Fibroblast of lung (primary cell): ENCODE measurements at regions not wholly inside any gene's neighbourhood (a gene's known extent, or its start where the extent isn't known, plus 50 kb on each side); places are given as distances from the start of the nearest gene placed in this dataset.

Experiments
- DNase-seq, 2 donors: peaks; one replicate each; pipeline versions ENCODE4 v3.0.0 to v3.0.0-alpha.2; 2010; ENCODE audit warnings: low read depth in 2 of 2
- H2AFZ ChIP-seq: 2 replicates; pipeline ENCODE4 v1.5.1; 2012; ENCODE audit warnings: low read length, control low read depth, inconsistent platforms
- H3K27ac ChIP-seq: 2 replicates; pipeline ENCODE4 v1.5.1; 2011; ENCODE audit warnings: low read length, control low read depth; ENCODE audit not compliant: insufficient read depth
- H3K27me3 ChIP-seq: 2 replicates; pipeline ENCODE4 v1.5.1; 2011; ENCODE audit warnings: mild to moderate bottlenecking, low read length; ENCODE audit not compliant: control insufficient read depth, insufficient read depth
- H3K36me3 ChIP-seq: 2 replicates; pipeline ENCODE4 v1.5.1; 2011; ENCODE audit warnings: low read length; ENCODE audit not compliant: control insufficient read depth, insufficient read depth
- H3K4me1 ChIP-seq: 2 replicates; pipeline ENCODE4 v1.5.1; 2011; ENCODE audit warnings: low read length; ENCODE audit not compliant: control insufficient read depth, insufficient read depth; ENCODE audit errors: extremely low read depth
- H3K4me2 ChIP-seq: 2 replicates; pipeline ENCODE4 v1.5.1; 2011; ENCODE audit warnings: low read length, control low read depth; ENCODE audit not compliant: insufficient read depth; ENCODE audit errors: extremely low read depth
- H3K4me3 ChIP-seq, 4 experiments: fragments of 200-600 bp in 1 of 4; sonication (generic) in 1 of 4; replicated peaks in 1 of 4; 2 replicates each; pipeline ENCODE4 v1.5.1; 2011 to 2016; ENCODE audit warnings: low read length in 4 of 4, low read depth in 3 of 4, mild to moderate bottlenecking in 3 of 4, control low read depth in 2 of 4, inconsistent platforms in 1 of 4, mixed read lengths in 1 of 4; ENCODE audit not compliant: insufficient read depth in 1 of 4; ENCODE audit errors: control extremely low read depth in 1 of 4
- H3K79me2 ChIP-seq: 2 replicates; pipeline ENCODE4 v1.5.1; 2012; ENCODE audit warnings: mild to moderate bottlenecking, low read length, inconsistent platforms; ENCODE audit not compliant: control insufficient read depth, insufficient read depth
- H3K9ac ChIP-seq: 2 replicates; pipeline ENCODE4 v1.5.1; 2011; ENCODE audit warnings: mild to moderate bottlenecking, low read length, control low read depth; ENCODE audit not compliant: insufficient read depth
- H3K9me3 ChIP-seq: 2 replicates; pipeline ENCODE4 v1.5.1; 2012; ENCODE audit warnings: low read depth, low read length; ENCODE audit not compliant: control insufficient read depth, insufficient read depth
- H4K20me1 ChIP-seq: 2 replicates; pipeline ENCODE4 v1.5.1; 2011; ENCODE audit warnings: low read length; ENCODE audit not compliant: control insufficient read depth, insufficient read depth; ENCODE audit errors: extremely low read depth
- EZH2 ChIP-seq: IDR thresholded peaks from 2 replicates; pipeline ENCODE4 v1.5.1; 2012; ENCODE audit warnings: low read length, control low read depth, mild to moderate bottlenecking; ENCODE audit errors: missing control alignments
- TF ChIP-seq, protein P1 (sequence below), 2 donors: IDR thresholded peaks in 1 of 2; conservative IDR thresholded peaks in 1 of 2; 1 replicate in 1 of 2; 2 replicates in 1 of 2; pipeline ENCODE4 v1.5.1; 2011 to 2012; ENCODE audit warnings: low read length in 2 of 2, control low read depth in 1 of 2, inconsistent platforms in 1 of 2, low read depth in 1 of 2, mild to moderate bottlenecking in 1 of 2

DNA sequence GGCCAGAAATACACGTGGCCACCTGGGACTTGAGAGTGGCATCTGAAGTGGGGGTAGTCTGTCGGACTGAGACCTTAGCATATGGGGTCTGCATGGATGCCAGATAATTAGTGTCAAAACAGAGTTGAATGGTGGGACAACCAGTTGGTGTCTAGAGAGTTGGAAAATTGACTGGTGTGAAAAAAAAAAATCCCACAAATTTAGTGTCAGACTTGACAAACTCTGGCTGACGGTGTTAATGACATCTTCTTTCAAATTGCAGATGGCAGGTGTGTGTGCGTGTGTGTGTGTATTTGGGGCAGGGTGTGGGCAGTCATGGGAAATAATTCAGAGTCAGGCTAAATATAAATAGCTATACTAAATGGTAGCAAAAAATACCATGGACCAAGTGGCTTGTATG lies 365.4 kb upstream of the RGPD4 start:
- no peak for DNase-seq
- Histone ChIP-seq H3K27me3 (no peaks in the 10 kb centered on the region), H3K9me3 (no peaks in the 10 kb centered on the region), H3K4me3 (no peak overlapping the region), H3K4me2 (no peak overlapping the region), H3K36me3 (no peaks in the 10 kb centered on the region), H4K20me1 (no peaks in the 10 kb centered on the region), H2AFZ (no peak overlapping the region), H3K79me2 (no peaks in the 10 kb centered on the region), H3K9ac (no peak overlapping the region), H3K4me1 (no peaks in the 10 kb centered on the region), H3K27ac (no peak overlapping the region)
- TF ChIP-seq, protein P1, sequence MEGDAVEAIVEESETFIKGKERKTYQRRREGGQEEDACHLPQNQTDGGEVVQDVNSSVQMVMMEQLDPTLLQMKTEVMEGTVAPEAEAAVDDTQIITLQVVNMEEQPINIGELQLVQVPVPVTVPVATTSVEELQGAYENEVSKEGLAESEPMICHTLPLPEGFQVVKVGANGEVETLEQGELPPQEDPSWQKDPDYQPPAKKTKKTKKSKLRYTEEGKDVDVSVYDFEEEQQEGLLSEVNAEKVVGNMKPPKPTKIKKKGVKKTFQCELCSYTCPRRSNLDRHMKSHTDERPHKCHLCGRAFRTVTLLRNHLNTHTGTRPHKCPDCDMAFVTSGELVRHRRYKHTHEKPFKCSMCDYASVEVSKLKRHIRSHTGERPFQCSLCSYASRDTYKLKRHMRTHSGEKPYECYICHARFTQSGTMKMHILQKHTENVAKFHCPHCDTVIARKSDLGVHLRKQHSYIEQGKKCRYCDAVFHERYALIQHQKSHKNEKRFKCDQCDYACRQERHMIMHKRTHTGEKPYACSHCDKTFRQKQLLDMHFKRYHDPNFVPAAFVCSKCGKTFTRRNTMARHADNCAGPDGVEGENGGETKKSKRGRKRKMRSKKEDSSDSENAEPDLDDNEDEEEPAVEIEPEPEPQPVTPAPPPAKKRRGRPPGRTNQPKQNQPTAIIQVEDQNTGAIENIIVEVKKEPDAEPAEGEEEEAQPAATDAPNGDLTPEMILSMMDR (conservative IDR thresholded peaks at IDR 0.05 in 1 of 2, IDR thresholded peaks at IDR 0.05 in 1 of 2; ENCODE audit: low read depth in 1 of 2, low read length in 2 of 2), result no peak
- no peak for TF ChIP-seq EZH2

DNA sequence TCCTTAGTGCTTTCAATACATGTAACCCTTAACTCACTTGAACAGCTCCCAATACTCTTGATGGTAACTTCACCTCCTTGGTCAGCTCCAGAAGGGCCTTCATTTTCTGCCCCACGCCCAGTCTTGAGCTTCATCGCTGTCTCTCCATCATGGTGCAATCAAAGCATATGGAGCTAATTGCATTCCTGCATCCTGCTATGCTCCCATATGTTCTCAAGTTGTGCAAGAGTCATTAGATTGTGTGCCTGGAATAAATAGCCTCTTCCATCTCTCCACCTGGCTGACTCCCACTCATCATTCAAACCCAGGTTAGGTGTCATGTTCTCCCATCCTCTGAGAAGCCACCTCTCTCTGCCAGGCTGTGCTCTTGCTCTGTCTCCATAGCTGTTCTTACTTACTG lies 364.5 kb upstream of the RGPD4 start:
- H2AFZ ChIP-seq, result no peak overlapping the region
- H3K9ac ChIP-seq, result no peak overlapping the region
- no peak overlapping the region for H3K4me2 ChIP-seq
- no peak overlapping the region for H3K4me3 ChIP-seq
- H3K4me1 ChIP-seq, result no peaks in the 10 kb centered on the region
- H4K20me1 ChIP-seq, result no peaks in the 10 kb centered on the region
- no peak for DNase-seq
- H3K27me3 ChIP-seq, result no peaks in the 10 kb centered on the region
- no peaks in the 10 kb centered on the region for H3K9me3 ChIP-seq
- H3K27ac ChIP-seq, result no peak overlapping the region
- H3K79me2 ChIP-seq, result no peaks in the 10 kb centered on the region
- no peaks in the 10 kb centered on the region for H3K36me3 ChIP-seq
- no peak for TF ChIP-seq EZH2
- TF ChIP-seq, protein P1 (conservative IDR thresholded peaks at IDR 0.05 in 1 of 2, IDR thresholded peaks at IDR 0.05 in 1 of 2; ENCODE audit: low read depth in 1 of 2, low read length in 2 of 2), result no peak

DNA sequence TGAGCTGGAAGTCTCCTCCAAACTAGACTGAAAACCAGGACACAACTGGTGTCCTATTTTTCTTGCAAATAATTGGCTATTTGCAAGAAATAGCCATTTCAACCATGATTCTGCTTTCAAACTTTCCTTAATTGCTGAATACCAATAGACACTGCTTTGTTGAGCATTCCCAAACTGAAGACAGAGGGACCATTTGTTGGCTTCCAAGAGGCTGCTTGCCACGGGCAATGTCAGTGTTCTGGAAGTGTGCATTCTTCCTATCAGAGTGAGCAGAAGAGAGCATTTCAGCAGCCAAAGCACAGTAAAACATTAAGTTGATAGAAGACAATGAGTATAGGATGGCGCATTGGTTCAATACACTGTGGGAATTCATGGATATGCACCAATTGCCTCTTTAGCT lies 360.5 kb upstream of the RGPD4 start:
- H3K79me2 ChIP-seq, result no peaks in the 10 kb centered on the region
- H3K27ac ChIP-seq, result no peak overlapping the region
- H3K4me1 ChIP-seq, result no peaks in the 10 kb centered on the region
- no peaks in the 10 kb centered on the region for H4K20me1 ChIP-seq
- TF ChIP-seq EZH2, result no peak
- TF ChIP-seq, protein P1 (conservative IDR thresholded peaks at IDR 0.05 in 1 of 2, IDR thresholded peaks at IDR 0.05 in 1 of 2; ENCODE audit: low read depth in 1 of 2, low read length in 2 of 2), result no peak
- H2AFZ ChIP-seq, result no peak overlapping the region
- DNase-seq, result no peak
- H3K9ac ChIP-seq, result no peak overlapping the region
- no peak overlapping the region for H3K4me2 ChIP-seq
- no peak overlapping the region for H3K4me3 ChIP-seq
- no peaks in the 10 kb centered on the region for H3K36me3 ChIP-seq
- H3K9me3 ChIP-seq, result no peaks in the 10 kb centered on the region
- no peaks in the 10 kb centered on the region for H3K27me3 ChIP-seq
